B cell (primary cell): ENCODE measurements at regions not wholly inside any gene's neighbourhood (a gene's known extent, or its start where the extent isn't known, plus 50 kb on each side); places are given as distances from the start of the nearest gene placed in this dataset.

Source experiments
- EZH2 ChIP-seq: IDR thresholded peaks from 2 replicates; pipeline ENCODE4 v1.6.1; 2012; ENCODE audit warnings: borderline replicate concordance, low read depth, mild to moderate bottlenecking, moderate library complexity, low read length; ENCODE audit not compliant: insufficient read depth, poor library complexity, severe bottlenecking
- TF ChIP-seq, protein P1 (sequence below): fragments of 200-600 bp; IDR thresholded peaks from one replicate; pipeline ENCODE4 v1.8.0; 2022; ENCODE audit warnings: antibody characterized with exemption, mild to moderate bottlenecking

- TF ChIP-seq, protein P1, sequence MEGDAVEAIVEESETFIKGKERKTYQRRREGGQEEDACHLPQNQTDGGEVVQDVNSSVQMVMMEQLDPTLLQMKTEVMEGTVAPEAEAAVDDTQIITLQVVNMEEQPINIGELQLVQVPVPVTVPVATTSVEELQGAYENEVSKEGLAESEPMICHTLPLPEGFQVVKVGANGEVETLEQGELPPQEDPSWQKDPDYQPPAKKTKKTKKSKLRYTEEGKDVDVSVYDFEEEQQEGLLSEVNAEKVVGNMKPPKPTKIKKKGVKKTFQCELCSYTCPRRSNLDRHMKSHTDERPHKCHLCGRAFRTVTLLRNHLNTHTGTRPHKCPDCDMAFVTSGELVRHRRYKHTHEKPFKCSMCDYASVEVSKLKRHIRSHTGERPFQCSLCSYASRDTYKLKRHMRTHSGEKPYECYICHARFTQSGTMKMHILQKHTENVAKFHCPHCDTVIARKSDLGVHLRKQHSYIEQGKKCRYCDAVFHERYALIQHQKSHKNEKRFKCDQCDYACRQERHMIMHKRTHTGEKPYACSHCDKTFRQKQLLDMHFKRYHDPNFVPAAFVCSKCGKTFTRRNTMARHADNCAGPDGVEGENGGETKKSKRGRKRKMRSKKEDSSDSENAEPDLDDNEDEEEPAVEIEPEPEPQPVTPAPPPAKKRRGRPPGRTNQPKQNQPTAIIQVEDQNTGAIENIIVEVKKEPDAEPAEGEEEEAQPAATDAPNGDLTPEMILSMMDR, result no peak
- TF ChIP-seq EZH2, result no peak
These were observed 178.8 kb downstream of the GNAT3 start for GRCh38 chr7:80333040-80333439.
